GM18951 (cell line): ENCODE measurements at regions not wholly inside any gene's neighbourhood (a gene's known extent, or its start where the extent isn't known, plus 50 kb on each side); places are given as distances from the start of the nearest gene placed in this dataset.
"Not testable (repeated sequence)": the region's sequence is repeated elsewhere in the genome, so short reads cannot be mapped to it uniquely, and the experiment has no call there.

ENCODE experiments used
- POLR2A ChIP-seq: IDR thresholded peaks from 4 replicates; pipeline ENCODE4 v1.6.1; 2011; ENCODE audit warnings: mild to moderate bottlenecking; ENCODE audit not compliant: insufficient read length, insufficient read depth; ENCODE audit errors: extremely low read depth
- in situ Hi-C: fragments of 300-500 bp; cut with MboI; formaldehyde crosslinking; loops from one replicate; pipeline ENCODE4 v1.12.0; 2022; ENCODE audit warnings: low sequenced_read_pairs, mixed read lengths, inconsistent platforms; ENCODE audit not compliant: unreplicated experiment

DNA sequence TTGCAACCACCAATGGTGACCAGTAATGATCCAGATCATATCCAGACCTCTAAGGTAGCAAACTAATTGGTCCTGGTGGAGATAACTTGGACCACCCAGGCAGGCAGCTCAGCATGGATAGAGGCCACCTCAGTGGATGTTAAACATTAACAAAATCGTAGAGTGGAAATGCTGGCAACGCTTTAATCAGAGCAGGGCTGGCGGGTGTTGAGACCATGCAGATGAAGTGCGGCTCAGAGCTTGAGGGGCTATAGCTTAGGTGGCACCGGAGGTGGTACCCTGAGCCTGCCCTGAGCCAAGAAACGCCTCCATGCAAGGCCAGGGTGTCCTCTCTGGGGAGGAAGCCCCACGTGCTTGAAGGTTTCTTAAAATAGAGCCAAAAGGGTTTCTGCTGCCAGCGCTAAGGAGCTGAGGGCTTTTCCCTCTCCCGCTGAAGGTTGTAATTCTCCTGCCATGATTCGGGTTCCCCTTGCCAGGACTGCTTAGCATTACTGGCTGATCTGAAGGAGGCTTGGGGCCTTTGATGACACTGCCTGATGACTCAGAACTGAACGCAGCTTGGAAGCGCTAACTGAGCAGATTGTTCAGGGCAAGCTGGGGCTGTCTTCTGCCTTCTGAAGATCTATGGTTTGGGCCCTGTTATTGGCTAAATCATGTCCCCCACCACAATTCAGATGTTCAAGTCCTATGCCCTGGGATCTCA is 177.8 kb upstream of the ATP6AP2 start:
- no peak for TF ChIP-seq POLR2A
- in situ Hi-C loops = no loop called here

DNA sequence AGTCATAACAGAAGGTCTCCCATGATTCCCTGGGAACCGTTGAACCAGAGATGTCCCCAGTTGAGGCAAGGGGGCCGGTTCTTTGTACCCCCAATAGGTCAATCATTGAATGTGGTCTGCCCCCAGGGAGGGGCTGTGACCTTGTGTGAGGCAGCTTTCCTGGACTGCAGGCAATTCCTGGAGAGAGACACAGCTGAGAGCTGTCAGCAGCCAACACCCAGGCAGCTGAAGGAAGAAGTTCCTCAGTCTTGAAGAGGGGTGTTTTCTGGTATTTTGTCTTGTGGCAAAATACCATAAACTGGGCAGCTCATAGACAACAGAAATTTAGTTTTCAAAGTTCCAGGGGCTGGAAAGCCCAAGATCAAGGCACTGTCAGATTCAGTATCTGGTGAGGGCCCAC is 185.7 kb upstream of the ATP6AP2 start:
- no peak for TF ChIP-seq POLR2A
- in situ Hi-C loops = no loop called here

DNA sequence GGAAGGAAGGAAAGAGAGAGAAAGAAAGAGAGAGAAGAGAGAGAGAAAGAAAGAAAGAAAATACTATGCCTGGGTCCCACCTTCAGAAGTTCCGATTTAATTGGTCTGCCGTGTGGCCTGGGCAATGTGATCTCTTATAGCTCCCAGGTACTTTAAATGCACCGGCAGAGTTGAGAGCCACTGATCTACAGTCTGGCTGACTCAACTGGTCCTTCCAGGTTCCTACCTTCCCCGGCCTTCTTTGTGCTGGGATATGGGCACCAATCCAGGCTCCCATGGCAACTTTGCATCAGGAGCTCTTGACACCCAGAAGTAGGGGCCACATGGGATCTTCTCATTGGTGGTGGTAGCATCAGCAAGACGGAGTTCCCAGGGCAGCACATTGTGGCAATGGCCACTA is 186.5 kb upstream of the ATP6AP2 start:
- in situ Hi-C loops = no loop called here
- TF ChIP-seq POLR2A = no peak

DNA sequence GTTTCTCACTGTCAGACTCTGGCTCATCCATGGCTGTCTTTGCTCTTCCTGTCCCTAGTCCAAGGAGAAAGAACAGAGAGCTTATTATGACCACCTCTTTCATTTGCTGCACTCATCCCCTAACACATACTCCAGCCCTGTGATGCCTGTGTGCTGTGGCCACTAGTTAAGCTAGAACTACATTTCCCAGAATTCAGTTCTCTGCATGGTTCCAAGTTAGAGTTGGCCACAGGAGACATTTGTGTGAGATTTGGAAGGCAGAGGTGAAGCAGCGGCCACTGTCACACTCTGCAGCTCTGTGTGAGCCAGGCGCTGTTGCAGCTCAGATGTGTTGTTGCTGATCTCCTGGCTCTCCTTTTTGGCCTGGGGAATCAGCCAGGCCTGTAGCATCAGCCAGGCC is 188.2 kb upstream of the ATP6AP2 start:
- in situ Hi-C loops = no loop called here
- TF ChIP-seq POLR2A = no peak

DNA sequence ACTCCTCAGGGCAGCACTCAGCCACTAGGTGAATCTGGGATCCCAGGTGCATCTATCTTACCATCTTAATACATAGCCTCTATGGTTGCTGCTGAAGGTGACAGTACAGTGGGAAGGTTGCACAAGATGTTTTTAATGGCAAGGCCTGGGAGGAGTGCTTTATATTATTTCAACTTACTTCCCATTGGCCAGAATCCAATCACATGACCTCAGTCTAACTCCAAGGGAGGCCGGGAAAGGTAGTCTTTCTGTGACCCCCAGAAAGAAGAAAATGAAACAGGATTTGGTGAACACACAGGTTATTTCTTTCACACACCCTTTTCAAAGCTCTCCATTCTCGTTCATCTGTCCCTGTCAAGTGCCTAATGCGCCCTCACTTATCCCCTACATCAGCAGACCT is 189.1 kb upstream of the ATP6AP2 start:
- TF ChIP-seq POLR2A = no peak
- in situ Hi-C loops = no loop called here

DNA sequence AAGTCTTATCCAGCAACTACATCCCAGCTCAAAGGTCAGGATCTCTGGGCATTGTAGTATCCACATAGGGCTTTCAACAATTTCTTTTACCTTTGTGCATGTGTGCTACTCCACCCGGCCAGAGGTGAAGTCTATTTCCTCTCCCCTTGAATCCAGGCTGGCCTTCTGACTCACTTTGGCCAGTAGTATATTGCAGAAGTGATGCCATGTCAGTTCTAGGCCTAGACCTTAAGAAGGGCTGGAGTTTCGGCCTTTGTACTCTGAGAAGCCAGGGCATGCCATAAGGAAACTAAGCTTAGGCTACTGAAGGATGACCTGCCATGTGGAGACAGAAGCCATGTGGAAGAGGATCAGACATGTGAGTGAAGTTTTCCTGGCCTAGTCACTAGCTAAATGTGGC is 191.2 kb upstream of the ATP6AP2 start:
- in situ Hi-C loops = no loop called here
- TF ChIP-seq POLR2A = no peak

DNA sequence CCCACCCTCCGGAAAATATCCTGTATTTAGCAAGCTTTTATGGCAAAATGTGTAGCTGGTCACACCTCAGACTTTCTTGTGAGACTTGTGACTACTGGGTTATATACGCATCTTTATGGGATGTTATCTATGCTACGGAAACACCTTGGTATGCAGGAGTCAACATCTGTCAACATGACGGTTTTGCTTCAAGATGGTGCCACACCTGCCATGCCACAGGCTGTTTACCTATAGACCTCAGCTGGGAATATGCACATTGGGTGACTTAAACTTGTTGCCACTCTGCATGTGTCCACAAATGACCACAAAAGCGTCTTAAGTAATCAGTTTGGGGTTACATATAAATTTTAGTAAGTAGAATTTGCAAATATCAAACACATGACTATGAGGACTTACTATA is 192.3 kb upstream of the ATP6AP2 start:
- in situ Hi-C loops = no loop called here
- no peak for TF ChIP-seq POLR2A

DNA sequence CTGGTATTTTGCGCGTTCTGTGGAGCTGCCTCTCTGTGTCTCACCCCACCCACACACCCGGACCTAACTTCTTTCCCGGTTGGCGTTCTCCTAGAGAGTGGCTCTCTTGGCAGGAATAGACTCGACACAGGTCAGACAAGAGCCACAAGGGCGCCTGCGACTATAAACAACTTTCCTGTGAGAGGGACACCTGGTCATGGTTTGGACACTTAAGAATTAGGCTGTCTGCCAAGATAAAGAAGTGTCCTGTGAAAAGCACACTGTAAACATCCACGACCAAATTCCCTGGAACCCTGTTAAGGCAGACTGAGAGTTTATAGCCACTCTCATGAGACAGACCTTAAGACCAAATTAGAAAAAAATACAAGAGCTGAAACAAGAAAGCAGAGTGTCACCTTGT is 192.9 kb upstream of the ATP6AP2 start:
- in situ Hi-C loops = not testable (repeated sequence)

DNA sequence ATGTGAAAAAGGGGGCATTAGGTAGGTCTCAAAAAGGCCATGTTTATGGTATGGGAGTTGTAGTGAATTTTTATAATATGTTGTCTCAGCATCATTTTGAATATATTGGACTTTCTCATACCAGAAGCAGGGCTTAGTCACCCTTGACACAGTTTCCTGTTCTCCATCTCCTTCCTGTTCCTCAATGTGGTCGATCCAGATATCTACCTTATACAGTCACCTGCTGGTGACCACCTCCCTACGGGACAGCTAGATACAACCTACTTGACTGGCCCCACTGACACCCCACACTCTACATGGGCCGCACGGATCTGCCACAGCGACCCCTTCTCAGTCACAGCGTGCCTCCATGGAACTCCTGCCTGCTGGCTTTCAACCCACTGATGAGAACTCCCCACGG is 193.5 kb upstream of the ATP6AP2 start:
- in situ Hi-C loops = not testable (repeated sequence)

DNA sequence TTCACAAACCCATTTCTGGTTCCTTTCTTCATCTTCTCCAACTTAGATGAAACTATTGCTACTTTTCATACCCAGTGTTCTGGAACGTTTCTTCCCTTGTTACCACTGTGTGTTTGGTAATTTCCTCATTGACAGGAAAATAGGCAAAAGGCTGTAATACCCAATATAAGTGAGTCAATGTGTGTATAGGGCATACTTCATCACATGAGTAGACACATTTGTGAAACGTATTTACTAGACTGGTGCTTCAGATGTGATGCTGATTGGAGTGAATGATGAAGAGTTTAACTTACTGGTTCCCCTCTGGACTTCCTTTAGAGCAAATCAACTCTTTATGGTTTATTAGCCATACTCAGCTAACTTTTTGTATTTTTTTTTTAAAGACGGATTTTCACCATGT is 195.1 kb upstream of the ATP6AP2 start:
- TF ChIP-seq POLR2A = no peak
- in situ Hi-C loops = no loop called here

DNA sequence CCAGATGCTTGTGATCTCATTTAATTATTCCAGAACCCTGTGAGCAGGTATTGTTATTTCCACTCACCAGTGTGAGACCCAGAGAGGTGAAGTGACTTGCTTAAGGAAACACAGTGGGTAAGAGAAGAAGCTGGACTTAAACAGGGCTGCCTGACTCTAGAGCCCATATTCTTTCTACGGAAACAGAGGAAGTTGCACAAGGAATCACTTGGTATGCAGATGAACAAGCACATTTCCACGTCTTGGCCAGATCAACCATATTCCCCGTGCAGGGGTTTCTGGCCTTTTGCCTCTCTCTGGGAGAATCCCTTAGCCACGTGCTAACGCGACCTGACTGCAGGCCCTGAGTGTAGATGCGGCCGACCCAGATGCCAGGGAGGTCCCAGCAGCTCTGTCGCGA is 195.5 kb upstream of the ATP6AP2 start:
- no peak for TF ChIP-seq POLR2A
- in situ Hi-C loops = no loop called here

DNA sequence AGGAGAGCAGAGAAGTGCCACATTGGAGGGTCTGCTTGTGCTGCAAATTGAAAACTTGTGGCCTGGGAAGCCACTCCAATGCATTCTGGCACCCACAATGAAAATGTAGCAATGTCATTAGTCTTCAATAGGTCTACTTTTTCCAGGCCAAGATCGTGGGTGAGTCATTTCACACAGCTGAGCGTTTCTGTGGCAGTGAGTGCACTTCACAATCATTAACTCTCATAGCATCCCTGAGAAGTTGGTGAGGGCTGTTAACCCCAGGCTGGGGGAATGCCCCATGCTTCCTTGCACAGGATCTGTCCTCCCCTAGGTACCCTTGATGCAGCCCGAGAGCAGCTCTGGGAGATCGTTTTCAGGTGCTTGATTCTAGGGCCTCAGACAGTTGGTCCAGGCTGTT is 196.8 kb upstream of the ATP6AP2 start:
- in situ Hi-C loops = no loop called here
- TF ChIP-seq POLR2A = no peak

DNA sequence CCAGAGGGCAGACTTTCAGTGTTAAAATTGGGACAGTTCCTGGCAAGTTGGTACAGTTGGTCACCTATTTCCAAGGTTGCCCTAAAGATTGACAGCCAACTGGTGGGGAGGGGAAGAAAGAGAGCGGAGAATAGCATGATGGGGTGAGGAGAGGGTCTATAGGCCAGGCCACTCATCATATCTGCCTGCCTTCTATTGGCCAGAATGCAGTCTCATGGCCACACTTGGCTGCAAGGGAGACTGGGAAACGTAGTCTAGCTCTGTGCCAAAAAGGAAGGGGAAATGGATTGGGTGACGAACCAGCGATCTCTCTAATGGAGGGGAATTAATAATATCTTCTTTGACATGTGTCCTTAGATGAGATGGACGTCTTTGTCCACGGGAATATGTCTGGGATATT is 197.4 kb upstream of the ATP6AP2 start:
- in situ Hi-C loops = no loop called here
- no peak for TF ChIP-seq POLR2A

DNA sequence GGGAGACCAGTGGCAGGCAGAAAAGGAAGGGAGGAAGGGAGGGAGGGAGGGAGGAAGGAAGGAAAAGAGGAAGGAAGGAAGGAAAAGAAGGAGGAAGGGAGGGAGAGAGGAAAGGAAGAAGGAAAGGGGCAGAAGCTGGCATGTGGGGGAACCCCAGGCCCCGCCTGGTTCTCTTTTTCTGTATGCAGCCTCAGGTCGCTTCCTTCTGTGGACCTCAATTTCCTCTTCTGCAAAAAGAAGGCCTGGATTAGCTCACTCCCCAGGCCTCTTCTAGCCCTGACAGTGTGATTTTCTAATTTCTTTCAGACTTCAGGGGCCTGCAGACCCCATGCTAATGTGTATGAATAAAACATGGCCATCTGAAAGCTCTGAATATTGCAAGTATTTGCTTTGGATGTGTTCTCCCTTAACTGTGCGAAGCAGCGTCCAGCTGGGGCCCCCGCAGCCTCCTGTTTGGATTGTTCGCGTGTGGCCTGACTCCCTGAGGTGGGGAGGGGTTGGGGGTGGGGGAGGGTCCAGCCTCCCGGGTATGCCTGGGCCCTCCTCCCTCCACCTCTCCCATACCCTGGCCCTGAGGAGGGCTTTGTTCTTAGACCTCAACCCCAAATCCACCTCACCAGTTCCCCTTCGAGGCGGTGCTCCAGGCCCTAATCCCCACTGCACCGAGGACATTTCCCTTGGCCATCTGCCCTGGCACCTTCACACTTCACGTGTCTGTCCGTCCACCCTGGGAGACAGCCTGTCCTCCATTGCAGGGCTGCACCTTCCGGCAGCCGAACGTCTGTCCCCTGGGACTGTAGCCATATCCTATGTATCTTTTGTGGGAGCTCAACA is 199.9 kb upstream of the ATP6AP2 start:
- in situ Hi-C loops = no loop called here
- no peak for TF ChIP-seq POLR2A

DNA sequence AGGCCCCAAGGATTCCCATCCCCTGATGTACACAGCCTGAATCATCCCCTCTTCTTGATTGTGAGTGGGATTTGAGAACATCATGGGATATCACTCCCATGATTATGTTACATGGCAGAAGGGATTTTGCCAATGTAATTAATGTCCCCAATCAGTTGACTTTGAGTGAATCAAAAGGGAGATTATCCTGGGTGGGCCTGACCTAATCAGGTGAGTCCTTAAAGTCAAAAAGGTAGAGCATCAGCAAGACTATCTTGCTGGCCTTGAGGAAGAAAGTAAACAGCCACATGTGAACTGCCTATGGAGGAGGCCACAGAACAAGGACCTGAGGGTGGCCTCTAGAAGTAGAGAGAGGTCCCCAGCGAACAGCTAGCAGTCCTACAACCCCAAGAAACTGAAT is 203.1 kb upstream of the ATP6AP2 start:
- no peak for TF ChIP-seq POLR2A
- in situ Hi-C loops = no loop called here

DNA sequence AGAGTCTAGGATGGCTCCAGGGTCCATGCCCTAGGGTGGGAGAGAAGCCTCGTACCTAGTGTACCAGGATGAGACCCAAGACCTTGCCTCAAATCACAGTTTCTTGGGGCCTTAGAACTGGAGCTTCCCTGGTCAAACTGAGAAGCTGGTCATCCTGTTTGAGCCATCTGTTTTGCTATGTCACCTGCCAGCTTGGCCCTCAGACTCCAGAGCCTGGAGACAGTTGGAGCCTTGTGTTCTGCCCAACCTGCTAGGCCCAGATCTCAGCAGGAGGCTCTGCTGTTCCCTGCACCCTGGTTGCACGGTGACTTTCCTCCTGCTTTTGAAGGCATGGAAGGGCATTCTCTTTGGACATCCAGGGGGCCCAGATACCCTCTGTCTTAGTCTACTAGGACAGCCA is 206.3 kb upstream of the ATP6AP2 start:
- TF ChIP-seq POLR2A = no peak
- in situ Hi-C loops = no loop called here
